IMR-90 (cell line): ENCODE measurements at regions not wholly inside any gene's neighbourhood (a gene's known extent, or its start where the extent isn't known, plus 50 kb on each side); places are given as distances from the start of the nearest gene placed in this dataset.

ENCODE experiments used
- ATAC-seq: fragments of 200-7000 bp; cut with Tn5 transposase; 2 replicates; pipeline ENCODE4 v1.9.1; 2020; ENCODE audit warnings: low read depth, mild to moderate bottlenecking, moderate library complexity
- BruUV-seq: library from RNA; stranded (reverse); fragments of 400-500 nt; replicated peaks from 2 replicates; lab custom pipeline; 2021; lab: Mats Ljungman, UMichigan
- CTCF ChIA-PET: fragments of 300-600 bp; formaldehyde crosslinking; extraction: SDS; loops from one replicate; lab custom pipeline; 2021; ENCODE audit warnings: antibody characterized with exemption; lab: Yijun Ruan, JAX
- POLR2A ChIA-PET: fragments of 300-600 bp; sonication (Branson Sonifier 250); formaldehyde crosslinking; loops from one replicate; lab custom pipeline; 2022; ENCODE audit warnings: antibody characterized with exemption; ENCODE audit not compliant: unreplicated experiment; lab: Charles Lee
- DNase-seq: peaks from one replicate; pipeline ENCODE4 v3.0.0; 2013
- H2AFZ ChIP-seq: replicated peaks from 2 replicates; pipeline ENCODE3; 2013; ENCODE audit warnings: low read length, mild to moderate bottlenecking; ENCODE audit not compliant: poor library complexity
- H2AK5ac ChIP-seq: 2 replicates; pipeline ENCODE4 v1.6.1; 2013; ENCODE audit warnings: low read depth, low read length, inconsistent platforms
- H2AK9ac ChIP-seq: replicated peaks from 2 replicates; pipeline ENCODE3; 2013; ENCODE audit warnings: mild to moderate bottlenecking, low read depth, low read length, moderate library complexity; ENCODE audit not compliant: poor library complexity
- H2BK120ac ChIP-seq: 2 replicates; pipeline ENCODE4 v1.6.1; 2013; ENCODE audit warnings: low read depth, low read length, inconsistent platforms
- H2BK15ac ChIP-seq: 3 replicates; pipeline ENCODE4 v1.6.1; 2013; ENCODE audit warnings: low read depth, low read length, inconsistent platforms
- H2BK20ac ChIP-seq: 2 replicates; pipeline ENCODE4 v1.6.1; 2013; ENCODE audit warnings: low read depth, mild to moderate bottlenecking, inconsistent platforms, low read length, moderate library complexity
- H2BK5ac ChIP-seq: 2 replicates; pipeline ENCODE4 v1.6.1; 2013; ENCODE audit warnings: mild to moderate bottlenecking, low read depth, low read length, inconsistent platforms; ENCODE audit not compliant: poor library complexity, severe bottlenecking
- H3K14ac ChIP-seq: replicated peaks from 2 replicates; pipeline ENCODE4 v1.6.1; 2013; ENCODE audit warnings: low read depth, low read length, inconsistent platforms
- H3K18ac ChIP-seq: 2 replicates; pipeline ENCODE4 v1.6.1; 2013; ENCODE audit warnings: low read depth, low read length, control low read depth
- H3K23ac ChIP-seq: 2 replicates; pipeline ENCODE4 v1.6.1; 2013; ENCODE audit warnings: low read depth, low read length, inconsistent platforms
- H3K27ac ChIP-seq: 2 replicates; pipeline ENCODE4 v1.5.1; 2013; ENCODE audit warnings: mild to moderate bottlenecking, control low read depth, low read length; ENCODE audit not compliant: insufficient read depth
- H3K27me3 ChIP-seq: 2 replicates; pipeline ENCODE4 v1.6.1; 2013; ENCODE audit warnings: low read length; ENCODE audit not compliant: control insufficient read depth, insufficient read depth
- H3K36me3 ChIP-seq: 2 replicates; pipeline ENCODE4 v1.6.1; 2013; ENCODE audit warnings: low read length, mixed read lengths; ENCODE audit not compliant: control insufficient read depth, insufficient read depth
- H3K4ac ChIP-seq: 2 replicates; pipeline ENCODE4 v1.6.1; 2013; ENCODE audit warnings: low read depth, low read length, inconsistent platforms
- H3K4me1 ChIP-seq: 2 replicates; pipeline ENCODE4 v1.6.1; 2013; ENCODE audit warnings: low read length, mixed read lengths; ENCODE audit not compliant: control insufficient read depth, insufficient read depth
- H3K4me2 ChIP-seq: 2 replicates; pipeline ENCODE4 v1.6.1; 2013; ENCODE audit warnings: low read depth, mild to moderate bottlenecking, control low read depth, low read length, moderate library complexity
- H3K4me3 ChIP-seq: 2 replicates; pipeline ENCODE4 v1.5.1; 2013; ENCODE audit warnings: low read depth, mild to moderate bottlenecking, control low read depth, low read length, moderate library complexity; ENCODE audit not compliant: insufficient read depth
- H3K56ac ChIP-seq: 2 replicates; pipeline ENCODE4 v1.6.1; 2013; ENCODE audit warnings: low read length, inconsistent platforms; ENCODE audit not compliant: insufficient read depth; ENCODE audit errors: extremely low read depth
- H3K79me1 ChIP-seq, 2 experiments: 2 replicates each; pipeline ENCODE4 v1.6.1; 2013; ENCODE audit warnings: low read length in 2 of 2, inconsistent platforms in 1 of 2, low read depth in 1 of 2
- H3K9ac ChIP-seq: 2 replicates; pipeline ENCODE4 v1.6.1; 2013; ENCODE audit warnings: low read depth, low read length, control low read depth
- H3K9me1 ChIP-seq: 2 replicates; pipeline ENCODE4 v1.6.1; 2013; ENCODE audit warnings: low read length, inconsistent platforms; ENCODE audit not compliant: insufficient read depth
- H3K9me3 ChIP-seq: 2 replicates; pipeline ENCODE4 v1.6.1; 2013; ENCODE audit warnings: low read length; ENCODE audit not compliant: control insufficient read depth, insufficient read depth
- H4K20me1 ChIP-seq: 2 replicates; pipeline ENCODE4 v1.6.1; 2013; ENCODE audit warnings: low read length, inconsistent platforms; ENCODE audit not compliant: insufficient read depth
- H4K5ac ChIP-seq: 2 replicates; pipeline ENCODE4 v1.6.1; 2013; ENCODE audit warnings: mild to moderate bottlenecking, low read depth, low read length, control low read depth
- H4K8ac ChIP-seq, 2 experiments: 2 replicates each; pipeline ENCODE4 v1.6.1; 2013; ENCODE audit warnings: low read depth in 2 of 2, low read length in 2 of 2, control low read depth in 1 of 2, inconsistent platforms in 1 of 2
- H4K91ac ChIP-seq: 2 replicates; pipeline ENCODE4 v1.6.1; 2013; ENCODE audit warnings: low read depth, low read length, inconsistent platforms; ENCODE audit not compliant: insufficient read depth
- CHD1 ChIP-seq: IDR thresholded peaks from 2 replicates; pipeline ENCODE4 v1.6.1; 2012; ENCODE audit warnings: low read depth, low read length, improper control_type of control experiment
- FOS ChIP-seq: fragments of 150-350 bp; IDR thresholded peaks from 2 replicates; pipeline ENCODE4 v1.6.1; 2016; ENCODE audit warnings: low read depth, low read length
- MAFK ChIP-seq: IDR thresholded peaks from 2 replicates; pipeline ENCODE4 v1.6.1; 2012; ENCODE audit warnings: low read depth, low read length, improper control_type of control experiment
- MXI1 ChIP-seq: IDR thresholded peaks from 2 replicates; pipeline ENCODE4 v1.6.1; 2012; ENCODE audit warnings: low read depth, mild to moderate bottlenecking, low read length, moderate library complexity, borderline replicate concordance
- NFE2L2 ChIP-seq: fragments of 150-350 bp; IDR thresholded peaks from 2 replicates; pipeline ENCODE4 v1.6.1; 2016; ENCODE audit warnings: low read depth, mild to moderate bottlenecking, low read length
- POLR2A ChIP-seq: IDR thresholded peaks from 2 replicates; pipeline ENCODE4 v1.6.1; 2012; ENCODE audit warnings: mild to moderate bottlenecking, low read depth, low read length
- RFX5 ChIP-seq: IDR thresholded peaks from 2 replicates; pipeline ENCODE4 v1.8.0; 2012; ENCODE audit warnings: low read depth, mild to moderate bottlenecking, low read length, moderate library complexity
- WGBS, 2 experiments: methylation state at CpG; one replicate each; pipeline versions ENCODE4 v1.1.5 to v1.1.7; 2013; ENCODE audit warnings: missing lambda C conversion rate in 2 of 2; ENCODE audit not compliant: insufficient read length in 1 of 2; ENCODE audit errors: extremely low coverage in 2 of 2; 5-methylcytosine and 5-hydroxymethylcytosine counted together
- dilution Hi-C: fragments of 300-500 bp; cut with HindIII; formaldehyde crosslinking; loops from one replicate; pipeline ENCODE4 v1.14.3; 2018; ENCODE audit warnings: low sequenced_read_pairs; ENCODE audit not compliant: unreplicated experiment
- in situ Hi-C: fragments of 300-500 bp; cut with MboI; formaldehyde crosslinking; loops from 3 replicates; pipeline ENCODE4 v1.14.3; 2019; ENCODE audit warnings: low sequenced_read_pairs, inconsistent platforms, mixed read lengths
- intact Hi-C: fragments of 100-400 bp; cut with micrococcal nuclease; formaldehyde crosslinking; loops from 2 replicates; pipeline ENCODE4 v1.10.0; 2022

DNA sequence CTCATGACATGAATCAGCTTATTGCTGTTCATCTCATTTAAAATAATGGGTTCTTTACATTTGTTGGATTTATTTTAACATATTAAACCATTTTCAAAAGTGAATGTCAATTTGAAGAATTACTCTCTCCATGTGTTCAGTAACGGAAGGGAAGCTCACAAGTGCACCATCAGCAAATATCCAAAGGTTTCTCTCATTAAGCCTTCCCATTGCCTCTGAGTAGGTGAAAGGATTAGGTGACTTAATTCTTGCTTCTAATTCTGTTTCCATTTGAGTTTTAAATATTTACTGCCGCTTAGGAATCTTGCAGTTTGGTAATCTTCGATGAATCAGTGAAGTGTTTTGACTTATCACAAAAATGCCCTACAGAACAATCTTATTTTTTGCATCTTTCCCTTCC, 145.1 kb upstream of the NYAP2 start:
- in situ Hi-C loops (no loop called here), dilution Hi-C loops (no loop called here), intact Hi-C loops (no loop called here)
- H3K56ac ChIP-seq: no peak overlapping the region
- H3K9me1 ChIP-seq: no peaks in the 10 kb centered on the region
- no peak overlapping the region for H3K23ac ChIP-seq
- H3K9ac ChIP-seq: no peak overlapping the region
- ATAC-seq (no peak), DNase-seq (no peak)
- no peaks in the 10 kb centered on the region for H3K9me3 ChIP-seq
- POLR2A ChIA-PET: no interaction called here
- H2AK5ac ChIP-seq: no peak overlapping the region
- H3K4ac ChIP-seq: no peak overlapping the region
- no peak overlapping the region for H3K18ac ChIP-seq
- no TSS peak for BruUV-seq
- no peak overlapping the region for H3K14ac ChIP-seq
- H3K79me1 ChIP-seq: no peaks in the 10 kb centered on the region
- H3K27ac ChIP-seq: no peak overlapping the region
- no peak overlapping the region for H3K4me2 ChIP-seq
- H3K36me3 ChIP-seq: no peaks in the 10 kb centered on the region
- H2BK15ac ChIP-seq: no peak overlapping the region
- WGBS, 2 experiments: no CpG with 5 or more reads among the region's 3 CpGs
- H2AFZ ChIP-seq: no peak overlapping the region
- no peak overlapping the region for H2BK120ac ChIP-seq
- H2AK9ac ChIP-seq: no peak overlapping the region
- H4K20me1 ChIP-seq: no peaks in the 10 kb centered on the region
- no peak overlapping the region for H4K5ac ChIP-seq
- no peak overlapping the region for H2BK5ac ChIP-seq
- H3K4me3 ChIP-seq: no peak overlapping the region
- no peak overlapping the region for H4K91ac ChIP-seq
- no peaks in the 10 kb centered on the region; the same call in 1 of the 2 replicates for H3K27me3 ChIP-seq
- H2BK20ac ChIP-seq: no peak overlapping the region
- H4K8ac ChIP-seq: no peak overlapping the region
- H3K4me1 ChIP-seq: no peaks in the 10 kb centered on the region
- TF ChIP-seq MXI1 (no peak), MAFK (peak; percentile 53), RFX5 (no peak), NFE2L2 (no peak), CHD1 (no peak), POLR2A (no peak), FOS (no peak)
- CTCF ChIA-PET: interaction anchor here (0.6 kb wide), 1 partner anchor 131 kb away, joined by 5 read pairs; no protein-coding TSS in a partner anchor
